OCI-LY1 (cell line): ENCODE measurements at regions not wholly inside any gene's neighbourhood (a gene's known extent, or its start where the extent isn't known, plus 50 kb on each side); places are given as distances from the start of the nearest gene placed in this dataset.

ENCODE experiments used
- H2AFZ ChIP-seq: fragments of 200-600 bp; sonication (generic), shearing (Covaris generic); 2 replicates; pipeline ENCODE4 v1.6.0; 2014; ENCODE audit warnings: antibody characterized with exemption, mild to moderate bottlenecking, low read length
- H3F3A ChIP-seq: fragments of 200-600 bp; sonication (generic), shearing (Covaris generic); 2 replicates; pipeline ENCODE4 v1.6.0; 2014; ENCODE audit warnings: mild to moderate bottlenecking, antibody characterized with exemption, low read length, moderate library complexity; ENCODE audit not compliant: insufficient read depth
- H3K27ac ChIP-seq: fragments of 200-600 bp; sonication (generic); 2 replicates; pipeline ENCODE4 v1.5.1; 2014; ENCODE audit warnings: low read length, mixed run types, mild to moderate bottlenecking, low read depth; ENCODE audit not compliant: poor library complexity, severe bottlenecking
- H3K27me3 ChIP-seq: fragments of 200-600 bp; sonication (generic); 2 replicates; pipeline ENCODE4 v1.6.0; 2014; ENCODE audit warnings: antibody characterized with exemption, mild to moderate bottlenecking, low read length, moderate library complexity; ENCODE audit not compliant: insufficient read depth
- H3K36me3 ChIP-seq: fragments of 200-600 bp; sonication (generic); 2 replicates; pipeline ENCODE4 v1.6.1; 2014; ENCODE audit warnings: mild to moderate bottlenecking, antibody characterized with exemption, low read length, moderate library complexity, mixed read lengths; ENCODE audit not compliant: insufficient read depth
- H3K4me1 ChIP-seq: fragments of 200-600 bp; sonication (generic); 2 replicates; pipeline ENCODE4 v1.5.1; 2014; ENCODE audit warnings: mild to moderate bottlenecking, low read length, moderate library complexity; ENCODE audit not compliant: insufficient read depth, severe bottlenecking
- H3K4me2 ChIP-seq: fragments of 200-600 bp; sonication (generic), shearing (Covaris generic); 2 replicates; pipeline ENCODE4 v1.6.1; 2014; ENCODE audit warnings: low read length
- H3K4me3 ChIP-seq: fragments of 200-600 bp; sonication (generic); 2 replicates; pipeline ENCODE4 v1.5.1; 2014; ENCODE audit warnings: low read length, low read depth, mild to moderate bottlenecking, mixed read lengths; ENCODE audit not compliant: poor library complexity, severe bottlenecking
- H3K79me2 ChIP-seq: fragments of 200-600 bp; shearing (Covaris generic); 2 replicates; pipeline ENCODE4 v1.6.1; 2016; ENCODE audit warnings: mixed run types, low read length, mixed read lengths; ENCODE audit not compliant: insufficient read depth
- H3K9ac ChIP-seq: fragments of 200-600 bp; sonication (generic), shearing (Covaris generic); 2 replicates; pipeline ENCODE4 v1.6.1; 2014; ENCODE audit warnings: mild to moderate bottlenecking, low read length, mixed read lengths
- H3K9me2 ChIP-seq: fragments of 200-600 bp; sonication (generic), shearing (Covaris generic); 2 replicates; pipeline ENCODE4 v1.6.1; 2014; ENCODE audit warnings: low read depth, mild to moderate bottlenecking, low read length, mixed read lengths
- H3K9me3 ChIP-seq: fragments of 200-600 bp; shearing (Covaris generic); 2 replicates; pipeline ENCODE4 v1.6.1; 2014; ENCODE audit warnings: low read length, mixed read lengths
- H4K20me1 ChIP-seq: fragments of 200-600 bp; sonication (generic), shearing (Covaris generic); 2 replicates; pipeline ENCODE4 v1.6.0; 2016; ENCODE audit warnings: mild to moderate bottlenecking, low read length; ENCODE audit not compliant: insufficient read depth
- EZH2 ChIP-seq: fragments of 200-600 bp; sonication (generic), shearing (Covaris generic); IDR thresholded peaks from 2 replicates; pipeline ENCODE4 v1.8.0; 2017; ENCODE audit warnings: borderline replicate concordance, mixed run types, mild to moderate bottlenecking, antibody characterized with exemption, low read length, moderate library complexity, mixed read lengths
- TF ChIP-seq, protein P1 (sequence below): fragments of 200-600 bp; sonication (generic), shearing (Covaris generic); IDR thresholded peaks from 2 replicates; pipeline ENCODE4 v1.5.1; 2017; ENCODE audit warnings: mild to moderate bottlenecking, antibody characterized with exemption, low read length, moderate library complexity, mixed read lengths

DNA sequence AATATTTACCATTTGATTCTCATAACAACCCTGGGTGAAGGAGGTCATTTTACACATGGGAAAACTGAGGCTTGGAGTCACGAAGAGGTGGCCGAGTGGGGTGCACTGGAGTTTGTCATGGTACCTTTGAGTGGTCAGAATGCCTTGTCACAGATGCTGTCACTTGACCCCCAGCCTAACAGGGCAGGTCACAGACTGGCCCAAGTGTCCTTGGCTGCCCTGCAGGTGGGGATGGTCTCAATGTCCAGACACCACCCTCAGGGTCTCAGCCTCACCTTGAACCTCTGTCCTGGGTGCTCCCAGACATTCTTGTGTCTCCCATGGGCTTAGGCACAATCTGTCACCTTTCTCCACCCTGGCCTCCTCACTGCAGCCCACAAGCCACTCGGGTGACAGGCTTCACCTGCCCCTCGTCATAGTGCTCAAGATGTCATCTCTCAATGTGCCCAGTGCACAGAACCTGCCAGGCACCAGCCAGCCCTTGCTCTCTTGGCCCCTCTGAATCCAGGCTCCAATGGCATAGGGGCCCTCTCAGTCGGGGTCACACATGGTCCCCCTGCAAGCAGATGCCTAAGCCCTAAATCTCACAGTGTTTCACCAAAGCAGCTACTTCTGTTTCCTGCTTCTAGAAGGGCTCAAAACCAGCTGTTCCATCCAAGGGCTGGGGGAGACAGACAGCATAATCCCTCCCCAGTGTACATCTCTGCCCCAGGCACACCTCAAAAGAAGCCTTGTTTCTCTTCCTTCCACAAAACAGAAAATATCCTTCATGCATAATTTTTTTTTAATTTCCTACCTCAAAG is 76.8 kb upstream of the NANOS1 start:
- H3K79me2 ChIP-seq: no peaks in the 10 kb centered on the region
- H4K20me1 ChIP-seq: no peaks in the 10 kb centered on the region
- no peak overlapping the region for H3K4me3 ChIP-seq
- H3K9me3 ChIP-seq: no peaks in the 10 kb centered on the region
- no peak overlapping the region for H3K4me2 ChIP-seq
- TF ChIP-seq EZH2: no peak
- TF ChIP-seq, protein P1, sequence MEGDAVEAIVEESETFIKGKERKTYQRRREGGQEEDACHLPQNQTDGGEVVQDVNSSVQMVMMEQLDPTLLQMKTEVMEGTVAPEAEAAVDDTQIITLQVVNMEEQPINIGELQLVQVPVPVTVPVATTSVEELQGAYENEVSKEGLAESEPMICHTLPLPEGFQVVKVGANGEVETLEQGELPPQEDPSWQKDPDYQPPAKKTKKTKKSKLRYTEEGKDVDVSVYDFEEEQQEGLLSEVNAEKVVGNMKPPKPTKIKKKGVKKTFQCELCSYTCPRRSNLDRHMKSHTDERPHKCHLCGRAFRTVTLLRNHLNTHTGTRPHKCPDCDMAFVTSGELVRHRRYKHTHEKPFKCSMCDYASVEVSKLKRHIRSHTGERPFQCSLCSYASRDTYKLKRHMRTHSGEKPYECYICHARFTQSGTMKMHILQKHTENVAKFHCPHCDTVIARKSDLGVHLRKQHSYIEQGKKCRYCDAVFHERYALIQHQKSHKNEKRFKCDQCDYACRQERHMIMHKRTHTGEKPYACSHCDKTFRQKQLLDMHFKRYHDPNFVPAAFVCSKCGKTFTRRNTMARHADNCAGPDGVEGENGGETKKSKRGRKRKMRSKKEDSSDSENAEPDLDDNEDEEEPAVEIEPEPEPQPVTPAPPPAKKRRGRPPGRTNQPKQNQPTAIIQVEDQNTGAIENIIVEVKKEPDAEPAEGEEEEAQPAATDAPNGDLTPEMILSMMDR: no peak
- no peaks in the 10 kb centered on the region for H3K36me3 ChIP-seq
- H3K4me1 ChIP-seq: peaks cover 2% of the 10 kb centered on the region
- 0 out of 2 replicates have a peak, but pooled peaks cover 10% of the 10 kb centered on the region for H3K27me3 ChIP-seq
- no peaks in the 10 kb centered on the region for H3F3A ChIP-seq
- no peak overlapping the region for H3K9ac ChIP-seq
- H2AFZ ChIP-seq: no peak overlapping the region
- H3K9me2 ChIP-seq: no peaks in the 10 kb centered on the region
- no peak overlapping the region for H3K27ac ChIP-seq

DNA sequence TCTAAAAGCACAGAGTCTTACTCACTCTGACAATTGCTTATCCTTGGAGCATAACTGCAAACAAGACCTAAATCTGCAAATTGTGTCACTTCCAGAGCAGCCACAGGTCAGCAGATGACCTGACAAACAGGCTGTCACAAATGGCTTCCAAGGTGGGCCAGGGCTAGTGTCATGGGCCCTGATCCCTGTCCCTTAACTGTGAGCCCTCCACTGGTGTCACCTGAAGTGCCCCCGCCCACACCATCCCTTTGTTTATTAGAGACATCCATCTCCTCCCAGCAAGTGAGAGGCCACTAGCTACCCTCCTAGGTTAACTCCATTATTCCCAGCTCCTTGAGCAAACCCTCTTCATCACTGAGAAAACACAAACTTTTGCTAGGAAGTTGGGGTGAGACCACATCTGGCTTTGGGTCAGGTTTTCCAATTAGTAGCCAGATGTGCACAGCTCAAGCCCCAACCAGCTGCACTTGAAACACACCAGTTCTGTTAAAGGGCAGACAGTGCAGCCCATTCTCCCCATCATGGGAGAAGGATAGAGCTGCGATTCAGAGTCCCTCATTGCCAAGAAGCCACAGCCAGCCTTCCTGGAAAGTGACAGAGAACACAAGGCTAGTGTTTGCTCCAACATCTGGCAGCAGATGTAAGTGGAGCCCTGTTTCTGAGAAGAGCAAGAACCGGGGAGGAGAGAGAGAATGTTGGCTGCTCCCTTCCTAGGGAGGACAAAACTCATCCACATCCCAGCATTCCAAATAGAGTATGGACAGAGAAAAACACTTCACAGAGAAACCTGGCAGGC is 75.7 kb upstream of the NANOS1 start:
- H3K27ac ChIP-seq: no peak overlapping the region
- H3K4me2 ChIP-seq: no peak overlapping the region
- H3F3A ChIP-seq: no peaks in the 10 kb centered on the region
- no peaks in the 10 kb centered on the region for H3K36me3 ChIP-seq
- no peaks in the 10 kb centered on the region for H3K4me1 ChIP-seq
- H2AFZ ChIP-seq: no peak overlapping the region
- no peaks in the 10 kb centered on the region for H3K9me3 ChIP-seq
- H3K4me3 ChIP-seq: no peak overlapping the region
- H3K9me2 ChIP-seq: no peaks in the 10 kb centered on the region
- no peaks in the 10 kb centered on the region for H3K79me2 ChIP-seq
- H3K27me3 ChIP-seq: 0 out of 2 replicates have a peak, but pooled peaks cover 10% of the 10 kb centered on the region
- no peak overlapping the region for H3K9ac ChIP-seq
- no peaks in the 10 kb centered on the region for H4K20me1 ChIP-seq
- no peak for TF ChIP-seq EZH2
- TF ChIP-seq, protein P1: no peak

- Histone ChIP-seq H4K20me1 (no peaks in the 10 kb centered on the region), H3K36me3 (no peaks in the 10 kb centered on the region), H3K9ac (no peak overlapping the region), H3F3A (no peaks in the 10 kb centered on the region), H3K79me2 (no peaks in the 10 kb centered on the region), H2AFZ (no peak overlapping the region), H3K4me2 (no peak overlapping the region), H3K4me3 (no peak overlapping the region), H3K9me2 (no peaks in the 10 kb centered on the region), H3K27ac (no peak overlapping the region), H3K9me3 (no peaks in the 10 kb centered on the region), H3K27me3 (0 out of 2 replicates have a peak, but pooled peaks cover 10% of the 10 kb centered on the region), H3K4me1 (no peaks in the 10 kb centered on the region)
- no peak for TF ChIP-seq EZH2
- TF ChIP-seq, protein P1: no peak
These were observed 74.0 kb upstream of the NANOS1 start for GRCh38 chr10:118955531-118955930.
